Gastrocnemius medialis (tissue), 4 donors: ENCODE measurements at regions not wholly inside any gene's neighbourhood (a gene's known extent, or its start where the extent isn't known, plus 50 kb on each side); places are given as distances from the start of the nearest gene placed in this dataset.

Experiments
- ATAC-seq, 2 donors: fragments of 150-250 bp; one replicate each; pipeline ENCODE4 v1.9.1; 2016
- DNase-seq, 2 donors: peaks; one replicate each; pipeline ENCODE4 v3.0.0-alpha.2; 2019
- H3K27ac ChIP-seq, 4 donors: fragments of 200-600 bp; sonication (generic); 1 replicate in 1 of 4; 2 replicates in 3 of 4; pipeline ENCODE4 v1.5.1; 2016 to 2018; ENCODE audit warnings: mild to moderate bottlenecking in 2 of 4, moderate library complexity in 1 of 4
- H3K27me3 ChIP-seq, 3 donors: fragments of 200-600 bp; sonication (generic) in 2 of 3; 1 replicate in 1 of 3; 2 replicates in 2 of 3; pipeline versions ENCODE4 v1.5.1 to v1.6.0; 2016 to 2019; ENCODE audit warnings: mild to moderate bottlenecking in 1 of 3, moderate library complexity in 1 of 3
- H3K36me3 ChIP-seq, 2 donors: fragments of 200-600 bp; sonication (generic) in 1 of 2; one replicate each; pipeline ENCODE4 v1.5.1; 2017 to 2018
- H3K4me1 ChIP-seq, 2 donors: fragments of 200-600 bp; sonication (generic) in 1 of 2; one replicate each; pipeline ENCODE4 v1.5.1; 2016 to 2017; ENCODE audit warnings: mild to moderate bottlenecking in 2 of 2
- H3K4me3 ChIP-seq, 4 donors: fragments of 200-600 bp; sonication (generic) in 3 of 4; 1 replicate in 1 of 4; 2 replicates in 3 of 4; pipeline ENCODE4 v1.5.1; 2016 to 2019; ENCODE audit warnings: mild to moderate bottlenecking in 2 of 4
- H3K9me3 ChIP-seq, 3 donors: fragments of 200-600 bp; sonication (generic) in 2 of 3; 1 replicate in 1 of 3; 2 replicates in 2 of 3; pipeline ENCODE4 v1.5.1; 2016 to 2019
- POLR2A ChIP-seq, 2 donors: fragments of 450-650 bp; IDR thresholded peaks; one replicate each; pipeline ENCODE4 v1.6.1; 2017; ENCODE audit warnings: antibody characterized with exemption in 2 of 2, mild to moderate bottlenecking in 2 of 2, moderate library complexity in 2 of 2
- in situ Hi-C, 4 donors: fragments of 200-750 bp; cut with MboI; loops; one replicate each; pipeline versions ENCODE4 v1.15.0 to v1.8.0; 2017; ENCODE audit warnings: low sequenced_read_pairs in 4 of 4
- intact Hi-C: fragments of 100-400 bp; cut with DNase I; formaldehyde crosslinking; loops from one replicate; pipeline ENCODE4 v1.15.1; 2023; ENCODE audit warnings: low total_unique reads
- TF ChIP-seq, protein P1 (sequence below), 5 experiments: fragments of 450-650 bp in 3 of 5; fragments of 200-600 bp in 2 of 5; sonication (generic) in 2 of 5; IDR thresholded peaks in 4 of 5; conservative IDR thresholded peaks in 1 of 5; 1 replicate in 4 of 5; 2 replicates in 1 of 5; pipeline ENCODE4 v1.5.1; 2016 to 2019; ENCODE audit warnings: antibody characterized with exemption in 5 of 5, mild to moderate bottlenecking in 3 of 5, moderate library complexity in 3 of 5

DNA sequence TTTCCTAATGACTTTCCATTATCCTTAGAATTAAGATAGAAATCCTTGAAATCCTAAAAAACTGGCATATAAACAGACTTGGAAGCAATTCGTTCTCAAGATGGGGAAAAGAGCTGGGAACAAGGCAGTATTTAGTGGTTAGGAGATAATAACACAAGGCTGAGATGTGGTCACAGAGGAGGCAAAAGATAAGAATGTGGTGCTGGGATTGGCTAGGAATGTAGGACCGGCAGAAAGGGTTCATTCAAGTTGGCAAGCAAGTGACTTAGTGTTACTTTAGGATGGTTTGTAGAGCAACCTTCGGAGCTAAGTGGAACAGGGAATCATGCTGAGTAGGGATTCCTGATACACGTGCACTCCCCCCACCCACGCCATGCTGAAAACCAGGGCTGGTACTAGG lies 121.9 kb upstream of the RPS6KA3 start:
- H3K9me3 ChIP-seq, result no peaks in the 10 kb centered on the region

DNA sequence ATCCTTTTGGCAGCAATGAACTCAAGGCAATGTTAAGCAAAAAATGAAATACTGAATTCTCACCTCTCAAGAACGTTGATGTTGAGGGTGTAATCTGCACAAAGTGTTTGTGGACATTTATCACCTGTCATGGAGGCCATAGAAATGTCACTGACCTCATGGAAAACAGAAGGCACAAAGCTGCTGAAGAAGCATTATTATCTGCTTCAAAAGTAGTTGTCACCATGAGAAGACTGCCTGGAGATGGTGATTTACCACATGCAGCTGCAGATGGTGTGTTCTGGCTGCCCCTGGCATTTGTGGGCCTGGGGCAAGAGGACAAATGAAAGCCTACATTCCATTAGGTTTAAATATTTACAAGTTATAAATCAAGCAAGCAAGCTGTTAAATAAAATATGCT lies 116.8 kb upstream of the RPS6KA3 start:
- Histone ChIP-seq H3K4me3 (no peak overlapping the region), H3K27ac (peak overlapping the region in 1 of 4 donors; percentile 31), H3K9me3 (no peaks in the 10 kb centered on the region), H3K4me1 (peaks cover 0 to 8% of the 10 kb centered on the region in 2 donors), H3K36me3 (no peaks in the 10 kb centered on the region), H3K27me3 (no peaks in the 10 kb centered on the region)
- intact Hi-C loops (no loop called here), in situ Hi-C loops (no loop called here)
- DNase-seq (no peak), ATAC-seq (no peak)
- TF ChIP-seq POLR2A (IDR thresholded peaks at IDR 0.05), result no peak
- TF ChIP-seq, protein P1, sequence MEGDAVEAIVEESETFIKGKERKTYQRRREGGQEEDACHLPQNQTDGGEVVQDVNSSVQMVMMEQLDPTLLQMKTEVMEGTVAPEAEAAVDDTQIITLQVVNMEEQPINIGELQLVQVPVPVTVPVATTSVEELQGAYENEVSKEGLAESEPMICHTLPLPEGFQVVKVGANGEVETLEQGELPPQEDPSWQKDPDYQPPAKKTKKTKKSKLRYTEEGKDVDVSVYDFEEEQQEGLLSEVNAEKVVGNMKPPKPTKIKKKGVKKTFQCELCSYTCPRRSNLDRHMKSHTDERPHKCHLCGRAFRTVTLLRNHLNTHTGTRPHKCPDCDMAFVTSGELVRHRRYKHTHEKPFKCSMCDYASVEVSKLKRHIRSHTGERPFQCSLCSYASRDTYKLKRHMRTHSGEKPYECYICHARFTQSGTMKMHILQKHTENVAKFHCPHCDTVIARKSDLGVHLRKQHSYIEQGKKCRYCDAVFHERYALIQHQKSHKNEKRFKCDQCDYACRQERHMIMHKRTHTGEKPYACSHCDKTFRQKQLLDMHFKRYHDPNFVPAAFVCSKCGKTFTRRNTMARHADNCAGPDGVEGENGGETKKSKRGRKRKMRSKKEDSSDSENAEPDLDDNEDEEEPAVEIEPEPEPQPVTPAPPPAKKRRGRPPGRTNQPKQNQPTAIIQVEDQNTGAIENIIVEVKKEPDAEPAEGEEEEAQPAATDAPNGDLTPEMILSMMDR (IDR thresholded peaks at IDR 0.05 in 4 of 5, conservative IDR thresholded peaks at IDR 0.05 in 1 of 5), result no peak

More for the DNA sequence above, 121.9 kb upstream of the RPS6KA3 start:
- ATAC-seq (no peak), DNase-seq (no peak)
- no peaks in the 10 kb centered on the region for H3K36me3 ChIP-seq
- H3K27me3 ChIP-seq, result no peaks in the 10 kb centered on the region
- no peak for TF ChIP-seq POLR2A (IDR thresholded peaks at IDR 0.05)
- TF ChIP-seq, protein P1 (IDR thresholded peaks at IDR 0.05 in 4 of 5, conservative IDR thresholded peaks at IDR 0.05 in 1 of 5), result no peak
- no peak overlapping the region for H3K4me3 ChIP-seq
- in situ Hi-C loops (no loop called here), intact Hi-C loops (no loop called here)
- no peak overlapping the region for H3K27ac ChIP-seq
- peaks cover 0 to 3% of the 10 kb centered on the region in 2 donors for H3K4me1 ChIP-seq

DNA sequence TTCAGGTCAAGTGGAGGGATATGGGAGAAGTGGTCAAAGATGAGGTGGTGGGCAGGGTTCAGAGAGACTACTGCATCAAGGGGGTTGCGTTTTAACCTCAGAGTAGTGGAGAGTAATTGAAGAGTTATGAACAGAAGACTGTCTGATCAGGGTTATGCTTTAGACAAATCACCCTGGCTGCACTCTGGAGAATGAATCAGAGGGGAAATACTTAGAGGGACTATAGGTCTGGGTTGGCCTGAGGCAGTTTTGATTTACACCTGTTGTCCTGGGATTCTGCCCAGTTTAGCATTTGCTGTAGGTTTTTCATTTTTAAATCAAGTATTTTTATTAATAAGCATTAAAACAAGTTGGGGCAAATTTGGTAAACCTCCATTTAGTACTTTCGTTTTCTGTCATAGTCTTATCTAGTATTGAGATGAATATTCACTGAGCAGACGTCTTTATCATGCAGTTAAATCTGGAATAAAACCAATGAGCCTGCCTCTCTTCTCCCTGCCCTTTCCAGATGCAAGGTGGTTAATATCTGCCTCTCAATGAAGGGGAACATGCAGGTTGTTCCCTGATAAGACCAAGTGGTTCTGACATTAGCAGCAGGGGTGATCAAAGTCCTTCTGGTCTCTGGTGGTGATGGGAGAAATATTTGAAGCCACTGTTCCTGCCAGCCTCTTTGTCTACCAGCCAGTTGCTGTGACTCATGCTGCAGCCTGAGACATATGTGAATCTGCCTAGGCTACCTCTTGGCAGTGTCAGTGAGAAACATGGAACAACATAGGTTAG lies 116.0 kb upstream of the RPS6KA3 start:
- DNase-seq, result peak in 1 of 2 donors; percentile 24
- no peak for TF ChIP-seq POLR2A (IDR thresholded peaks at IDR 0.05)
- TF ChIP-seq, protein P1 (IDR thresholded peaks at IDR 0.05 in 4 of 5, conservative IDR thresholded peaks at IDR 0.05 in 1 of 5), result no peak
- H3K4me1 ChIP-seq, result peaks cover 0 to 8% of the 10 kb centered on the region in 2 donors
- peak overlapping the region in 1 of 4 donors; percentile 31 for H3K27ac ChIP-seq
- in situ Hi-C loops, result no loop called here
- no peak overlapping the region for H3K4me3 ChIP-seq
- no peaks in the 10 kb centered on the region for H3K36me3 ChIP-seq
- intact Hi-C loops, result no loop called here
- H3K9me3 ChIP-seq, result no peaks in the 10 kb centered on the region
- peak; percentile 75 to 79 for ATAC-seq
- no peaks in the 10 kb centered on the region for H3K27me3 ChIP-seq

DNA sequence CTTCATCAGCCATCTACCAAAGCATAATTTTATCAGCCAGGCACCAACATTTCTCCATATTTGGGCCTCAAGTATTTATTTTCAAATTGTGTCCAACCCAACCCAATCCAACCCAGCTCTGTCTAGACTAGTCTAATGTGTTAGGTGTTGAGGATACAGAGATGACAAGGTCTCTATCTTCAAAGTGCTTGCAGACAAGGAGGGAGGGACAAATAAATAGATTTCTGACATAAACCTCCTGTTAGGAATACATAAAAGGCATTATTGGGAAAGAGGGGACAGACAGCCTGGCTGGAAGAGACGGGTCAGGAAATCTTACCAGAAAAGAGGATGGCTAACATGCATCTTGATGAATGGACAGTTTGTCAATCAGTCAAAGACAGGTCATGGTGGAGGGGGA lies 115.4 kb upstream of the RPS6KA3 start:
- no peaks in the 10 kb centered on the region for H3K27me3 ChIP-seq
- H3K4me1 ChIP-seq, result peaks cover 0 to 8% of the 10 kb centered on the region in 2 donors
- TF ChIP-seq, protein P1 (IDR thresholded peaks at IDR 0.05 in 4 of 5, conservative IDR thresholded peaks at IDR 0.05 in 1 of 5), result no peak
- no peak for TF ChIP-seq POLR2A (IDR thresholded peaks at IDR 0.05)
- intact Hi-C loops (no loop called here), in situ Hi-C loops (no loop called here)
- ATAC-seq (no peak), DNase-seq (no peak)
- no peak overlapping the region for H3K4me3 ChIP-seq
- H3K27ac ChIP-seq, result no peak overlapping the region
- no peaks in the 10 kb centered on the region for H3K36me3 ChIP-seq
- H3K9me3 ChIP-seq, result no peaks in the 10 kb centered on the region
